SU-DHL-6 (cell line): ENCODE measurements at regions not wholly inside any gene's neighbourhood (a gene's known extent, or its start where the extent isn't known, plus 50 kb on each side); places are given as distances from the start of the nearest gene placed in this dataset.

Experiments
- H2AFZ ChIP-seq: fragments of 200-600 bp; sonication (generic); 2 replicates; pipeline ENCODE4 v1.6.1; 2014; ENCODE audit warnings: low read depth, mild to moderate bottlenecking, moderate library complexity, mixed read lengths, antibody characterized with exemption, low read length; ENCODE audit not compliant: severe bottlenecking
- H3F3A ChIP-seq: fragments of 200-600 bp; shearing (Covaris generic); 2 replicates; pipeline ENCODE4 v1.6.0; 2016; ENCODE audit warnings: antibody characterized with exemption, mild to moderate bottlenecking; ENCODE audit not compliant: insufficient read depth
- H3K27ac ChIP-seq: fragments of 200-600 bp; sonication (generic); 2 replicates; pipeline ENCODE4 v1.5.1; 2016; ENCODE audit warnings: low read depth, mild to moderate bottlenecking, low read length, moderate library complexity, mixed read lengths
- H3K27me3 ChIP-seq: fragments of 200-600 bp; sonication (generic), shearing (Covaris generic); 2 replicates; pipeline ENCODE4 v1.6.0; 2014; ENCODE audit warnings: mild to moderate bottlenecking, low read length
- H3K36me3 ChIP-seq: fragments of 200-600 bp; sonication (generic); 2 replicates; pipeline ENCODE4 v1.6.1; 2014; ENCODE audit warnings: mild to moderate bottlenecking, low read length, mixed read lengths
- H3K4me2 ChIP-seq: fragments of 300-600, 200-600 bp; shearing (Covaris generic), sonication (generic); 2 replicates; pipeline ENCODE4 v1.6.0; 2014; ENCODE audit warnings: low read length, low read depth, mild to moderate bottlenecking; ENCODE audit not compliant: poor library complexity, severe bottlenecking
- H3K4me3 ChIP-seq: fragments of 200-600 bp; sonication (generic); 2 replicates; pipeline ENCODE4 v1.5.1; 2014; ENCODE audit warnings: antibody characterized with exemption, low read length, mild to moderate bottlenecking, mixed read lengths; ENCODE audit not compliant: insufficient read depth, poor library complexity, severe bottlenecking
- H3K79me2 ChIP-seq: fragments of 200-600 bp; sonication (generic); 2 replicates; pipeline ENCODE4 v1.6.1; 2014; ENCODE audit warnings: mild to moderate bottlenecking, low read length, moderate library complexity; ENCODE audit not compliant: insufficient read depth
- H3K9ac ChIP-seq: fragments of 200-600 bp; sonication (generic); 2 replicates; pipeline ENCODE4 v1.7.0; 2014; ENCODE audit warnings: mild to moderate bottlenecking, low read length
- H3K9me2 ChIP-seq: fragments of 200-600 bp; sonication (generic); replicated peaks from 2 replicates; pipeline ENCODE4 v1.6.1; 2014; ENCODE audit warnings: low read length; ENCODE audit not compliant: insufficient read depth
- H3K9me3 ChIP-seq: fragments of 200-600 bp; sonication (generic); 2 replicates; pipeline ENCODE4 v1.6.1; 2014; ENCODE audit warnings: low read length, mixed read lengths; ENCODE audit not compliant: insufficient read depth
- H4K20me1 ChIP-seq: fragments of 200-600 bp; sonication (generic); 2 replicates; pipeline ENCODE4 v1.6.1; 2014; ENCODE audit warnings: low read depth, mild to moderate bottlenecking, antibody characterized with exemption, low read length, moderate library complexity, mixed read lengths
- CTCF ChIP-seq: fragments of 200-600 bp; sonication (generic); IDR thresholded peaks from one replicate; pipeline ENCODE4 v1.5.1; 2017; ENCODE audit warnings: antibody characterized with exemption, mild to moderate bottlenecking, low read length, moderate library complexity; ENCODE audit not compliant: insufficient read depth, poor library complexity, severe bottlenecking
- EZH2phosphoT487 ChIP-seq: fragments of 200-600 bp; sonication (generic), shearing (Covaris generic); conservative IDR thresholded peaks from 2 replicates; pipeline ENCODE4 v1.6.1; 2018; ENCODE audit warnings: mild to moderate bottlenecking, antibody characterized with exemption, low read length, moderate library complexity, mixed read lengths

- Histone ChIP-seq H2AFZ (no peak overlapping the region), H3F3A (no peaks in the 10 kb centered on the region), H3K4me3 (no peak overlapping the region), H3K27ac (no peak overlapping the region), H3K9me3 (no peaks in the 10 kb centered on the region), H3K36me3 (no peaks in the 10 kb centered on the region), H4K20me1 (no peaks in the 10 kb centered on the region), H3K9me2 (no peaks in the 10 kb centered on the region), H3K4me2 (no peak overlapping the region), H3K9ac (no peak overlapping the region), H3K27me3 (no peaks in the 10 kb centered on the region), H3K79me2 (no peaks in the 10 kb centered on the region)
- no peak for TF ChIP-seq CTCF
- no peak for TF ChIP-seq EZH2phosphoT487
Measured at GRCh38 chr13:53197424-53197823, 168.8 kb downstream of the OLFM4 start.

DNA sequence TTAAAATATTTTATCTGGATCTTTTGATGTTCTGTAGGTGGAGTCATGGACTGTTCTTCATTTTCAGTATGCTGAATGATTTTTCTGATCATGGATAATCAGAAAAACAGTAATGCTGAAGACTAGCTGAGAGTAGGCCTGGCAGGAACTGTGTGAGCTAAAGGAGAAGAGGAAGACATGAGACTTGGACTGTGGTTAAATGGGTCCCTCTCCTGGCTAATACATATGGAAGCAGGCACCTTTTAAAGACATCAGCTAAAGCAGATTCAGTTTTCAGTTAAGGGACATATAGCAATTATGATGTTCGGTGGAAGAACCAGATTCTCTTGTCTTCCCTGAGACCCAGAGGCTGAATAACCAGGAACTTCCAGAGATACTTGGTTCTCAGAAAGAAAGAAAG lies 169.4 kb downstream of the OLFM4 start:
- Histone ChIP-seq H3K4me3 (no peak overlapping the region), H3K79me2 (no peaks in the 10 kb centered on the region), H2AFZ (no peak overlapping the region), H3K4me2 (no peak overlapping the region), H4K20me1 (no peaks in the 10 kb centered on the region), H3K9ac (no peak overlapping the region), H3K27ac (no peak overlapping the region), H3K27me3 (no peaks in the 10 kb centered on the region), H3K36me3 (no peaks in the 10 kb centered on the region), H3F3A (no peaks in the 10 kb centered on the region), H3K9me3 (no peaks in the 10 kb centered on the region), H3K9me2 (no peaks in the 10 kb centered on the region)
- no peak for TF ChIP-seq EZH2phosphoT487
- TF ChIP-seq CTCF: no peak

GRCh38 chr13:53198736-53199135 lies 170.1 kb downstream of the OLFM4 start:
- H3K9me3 ChIP-seq: no peaks in the 10 kb centered on the region
- H3K9me2 ChIP-seq: no peaks in the 10 kb centered on the region
- no peaks in the 10 kb centered on the region for H3K36me3 ChIP-seq
- H3K27ac ChIP-seq: no peak overlapping the region
- no peaks in the 10 kb centered on the region for H4K20me1 ChIP-seq
- no peaks in the 10 kb centered on the region for H3F3A ChIP-seq
- no peak overlapping the region for H3K4me3 ChIP-seq
- H3K4me2 ChIP-seq: no peak overlapping the region
- H3K27me3 ChIP-seq: no peaks in the 10 kb centered on the region
- TF ChIP-seq EZH2phosphoT487 (no peak), CTCF (no peak)
- H3K9ac ChIP-seq: no peak overlapping the region
- H3K79me2 ChIP-seq: no peaks in the 10 kb centered on the region
- no peak overlapping the region for H2AFZ ChIP-seq

DNA sequence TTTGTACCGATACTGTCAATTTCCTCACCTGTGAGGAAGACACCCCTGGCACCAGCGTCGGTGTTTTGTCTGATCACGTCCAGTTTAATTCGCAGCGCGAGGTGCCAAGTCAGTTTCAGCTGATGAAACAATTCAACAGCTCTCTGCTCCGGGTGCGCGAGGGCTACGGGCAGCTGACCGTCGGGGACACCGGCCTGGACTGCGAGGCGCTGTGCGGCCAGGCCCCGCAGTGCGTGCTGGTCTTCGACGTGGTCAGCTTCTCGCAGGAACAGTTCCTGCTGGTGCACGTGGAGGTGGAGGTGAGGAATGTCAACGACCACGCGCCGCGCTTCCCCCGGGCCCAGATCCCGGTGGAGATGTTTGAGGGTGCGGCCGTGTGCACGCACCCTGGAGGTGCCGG lies 171.5 kb downstream of the OLFM4 start:
- no peaks in the 10 kb centered on the region for H3K9me3 ChIP-seq
- no peaks in the 10 kb centered on the region for H3K27me3 ChIP-seq
- H2AFZ ChIP-seq: no peak overlapping the region
- H4K20me1 ChIP-seq: no peaks in the 10 kb centered on the region
- H3K27ac ChIP-seq: no peak overlapping the region
- no peaks in the 10 kb centered on the region for H3K79me2 ChIP-seq
- H3K36me3 ChIP-seq: no peaks in the 10 kb centered on the region
- no peak overlapping the region for H3K4me2 ChIP-seq
- H3K4me3 ChIP-seq: no peak overlapping the region
- no peaks in the 10 kb centered on the region for H3F3A ChIP-seq
- H3K9ac ChIP-seq: no peak overlapping the region
- TF ChIP-seq EZH2phosphoT487: no peak
- TF ChIP-seq CTCF: no peak
- H3K9me2 ChIP-seq: no peaks in the 10 kb centered on the region
